OCI-LY7 (cell line): ENCODE measurements at regions not wholly inside any gene's neighbourhood (a gene's known extent, or its start where the extent isn't known, plus 50 kb on each side); places are given as distances from the start of the nearest gene placed in this dataset.

Experiments
- BruUV-seq: library from RNA; stranded (reverse); fragments of 400-500 nt; replicated peaks from 2 replicates; lab custom pipeline; 2021; lab: Mats Ljungman, UMichigan
- CTCF ChIA-PET: fragments of 300-600 bp; sonication (Branson Sonifier 250); formaldehyde crosslinking; loops from one replicate; lab custom pipeline; 2022; ENCODE audit warnings: antibody characterized with exemption; ENCODE audit not compliant: unreplicated experiment; lab: Charles Lee
- POLR2A ChIA-PET: fragments of 300-600 bp; sonication (Branson Sonifier 250); formaldehyde crosslinking; loops from one replicate; lab custom pipeline; 2022; ENCODE audit warnings: antibody characterized with exemption; lab: Charles Lee
- DNase-seq: peaks from one replicate; pipeline ENCODE4 v3.0.0-alpha.2; 2015; ENCODE audit warnings: low spot score
- H2AFZ ChIP-seq: fragments of 200-600 bp; sonication (generic), shearing (Covaris generic); 2 replicates; pipeline ENCODE4 v1.6.1; 2014; ENCODE audit warnings: mild to moderate bottlenecking, antibody characterized with exemption, low read length, moderate library complexity
- H3K27ac ChIP-seq: fragments of 200-600 bp; sonication (generic); 2 replicates; pipeline ENCODE4 v1.5.1; 2014; ENCODE audit warnings: mixed run types, low read depth, mild to moderate bottlenecking, moderate library complexity, low read length, inconsistent platforms; ENCODE audit not compliant: poor library complexity, severe bottlenecking
- H3K36me3 ChIP-seq: fragments of 200-600 bp; sonication (generic); 2 replicates; pipeline ENCODE4 v1.6.1; 2014; ENCODE audit warnings: mild to moderate bottlenecking, antibody characterized with exemption, low read length, moderate library complexity, mixed read lengths; ENCODE audit not compliant: insufficient read depth
- H3K4me1 ChIP-seq: fragments of 200-600 bp; sonication (generic); 2 replicates; pipeline ENCODE4 v1.5.1; 2014; ENCODE audit warnings: mild to moderate bottlenecking, low read length; ENCODE audit not compliant: insufficient read depth, poor library complexity, severe bottlenecking
- H3K4me2 ChIP-seq: fragments of 200-600 bp; sonication (generic); 2 replicates; pipeline ENCODE4 v1.6.1; 2014; ENCODE audit warnings: mild to moderate bottlenecking, low read length
- H3K4me3 ChIP-seq: fragments of 200-600 bp; sonication (generic); 2 replicates; pipeline ENCODE4 v1.5.1; 2014; ENCODE audit warnings: mild to moderate bottlenecking, low read depth, low read length; ENCODE audit not compliant: poor library complexity, severe bottlenecking
- H3K79me2 ChIP-seq: fragments of 200-600 bp; sonication (generic); 2 replicates; pipeline ENCODE4 v1.6.1; 2016; ENCODE audit warnings: low read depth, mild to moderate bottlenecking, low read length, moderate library complexity, mixed read lengths; ENCODE audit not compliant: insufficient read depth
- H3K9me2 ChIP-seq: fragments of 200-600 bp; sonication (generic); 2 replicates; pipeline ENCODE4 v1.6.1; 2016; ENCODE audit warnings: mild to moderate bottlenecking, low read length, mixed read lengths; ENCODE audit not compliant: insufficient read depth
- H3K9me3 ChIP-seq: fragments of 200-600 bp; sonication (generic); 2 replicates; pipeline ENCODE4 v1.6.1; 2014; ENCODE audit warnings: mild to moderate bottlenecking, mixed run types, low read length, mixed read lengths
- H4K20me1 ChIP-seq: fragments of 200-600 bp; sonication (generic); 2 replicates; pipeline ENCODE4 v1.6.1; 2014; ENCODE audit warnings: mild to moderate bottlenecking, antibody characterized with exemption, low read length, moderate library complexity, mixed read lengths; ENCODE audit not compliant: insufficient read depth
- EZH2phosphoT487 ChIP-seq: fragments of 200-600 bp; sonication (generic); IDR thresholded peaks from 2 replicates; pipeline ENCODE4 v1.6.1; 2018; ENCODE audit warnings: low read depth, borderline replicate concordance, mild to moderate bottlenecking, mixed run types, antibody characterized with exemption, low read length, moderate library complexity, mixed read lengths
- intact Hi-C: fragments of 100-400 bp; cut with micrococcal nuclease; formaldehyde crosslinking; loops from one replicate; pipeline ENCODE4 v1.10.0; 2022; ENCODE audit not compliant: unreplicated experiment
- TF ChIP-seq, protein P1 (sequence below): fragments of 200-600 bp; sonication (generic); conservative IDR thresholded peaks from 2 replicates; pipeline ENCODE4 v1.5.1; 2014; ENCODE audit warnings: mild to moderate bottlenecking, antibody characterized with exemption, low read length, moderate library complexity, mixed read lengths

DNA sequence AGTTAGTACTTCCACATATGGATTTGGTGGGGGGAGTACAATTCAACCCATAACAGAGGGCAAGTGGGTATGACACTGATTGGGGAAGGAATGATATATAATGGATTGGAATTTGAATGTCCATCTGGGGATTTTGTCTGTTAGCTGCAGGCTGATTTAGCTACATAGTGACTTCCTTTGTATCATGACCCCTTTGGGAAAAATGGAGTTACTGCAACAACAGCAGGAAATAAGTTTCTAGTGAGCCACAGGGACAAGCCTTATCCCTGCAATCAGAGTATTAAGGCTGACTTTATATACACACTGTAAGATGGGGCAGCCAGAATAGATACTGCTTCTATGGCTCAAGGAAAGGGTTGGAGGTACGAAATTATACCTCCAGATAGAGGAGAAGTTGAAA, 404.4 kb upstream of the MEIS1 start:
- CTCF ChIA-PET: no interaction called here
- intact Hi-C loops: no loop called here

GRCh38 chr2:66024391-66024790, 410.5 kb upstream of the MEIS1 start:
- BruUV-seq: no TSS peak
- Histone ChIP-seq H4K20me1 (no peaks in the 10 kb centered on the region), H3K79me2 (no peaks in the 10 kb centered on the region), H3K9me3 (no peaks in the 10 kb centered on the region), H3K4me2 (no peak overlapping the region), H2AFZ (no peak overlapping the region), H3K4me3 (no peak overlapping the region), H3K36me3 (no peaks in the 10 kb centered on the region), H3K27ac (no peak overlapping the region), H3K4me1 (no peaks in the 10 kb centered on the region), H3K9me2 (no peaks in the 10 kb centered on the region)
- TF ChIP-seq EZH2phosphoT487: no peak
- TF ChIP-seq, protein P1, sequence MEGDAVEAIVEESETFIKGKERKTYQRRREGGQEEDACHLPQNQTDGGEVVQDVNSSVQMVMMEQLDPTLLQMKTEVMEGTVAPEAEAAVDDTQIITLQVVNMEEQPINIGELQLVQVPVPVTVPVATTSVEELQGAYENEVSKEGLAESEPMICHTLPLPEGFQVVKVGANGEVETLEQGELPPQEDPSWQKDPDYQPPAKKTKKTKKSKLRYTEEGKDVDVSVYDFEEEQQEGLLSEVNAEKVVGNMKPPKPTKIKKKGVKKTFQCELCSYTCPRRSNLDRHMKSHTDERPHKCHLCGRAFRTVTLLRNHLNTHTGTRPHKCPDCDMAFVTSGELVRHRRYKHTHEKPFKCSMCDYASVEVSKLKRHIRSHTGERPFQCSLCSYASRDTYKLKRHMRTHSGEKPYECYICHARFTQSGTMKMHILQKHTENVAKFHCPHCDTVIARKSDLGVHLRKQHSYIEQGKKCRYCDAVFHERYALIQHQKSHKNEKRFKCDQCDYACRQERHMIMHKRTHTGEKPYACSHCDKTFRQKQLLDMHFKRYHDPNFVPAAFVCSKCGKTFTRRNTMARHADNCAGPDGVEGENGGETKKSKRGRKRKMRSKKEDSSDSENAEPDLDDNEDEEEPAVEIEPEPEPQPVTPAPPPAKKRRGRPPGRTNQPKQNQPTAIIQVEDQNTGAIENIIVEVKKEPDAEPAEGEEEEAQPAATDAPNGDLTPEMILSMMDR: no peak
- intact Hi-C loops: no loop called here
- DNase-seq: no peak
- ChIA-PET CTCF (no interaction called here), POLR2A (interaction anchor here (0.8 kb wide), 1 partner anchor 130 kb away, joined by 3 read pairs; no protein-coding TSS in a partner anchor)

More for the DNA sequence above, 404.4 kb upstream of the MEIS1 start:
- Histone ChIP-seq H3K36me3 (no peaks in the 10 kb centered on the region), H3K4me2 (no peak overlapping the region), H4K20me1 (no peaks in the 10 kb centered on the region), H3K9me3 (no peaks in the 10 kb centered on the region), H3K79me2 (no peaks in the 10 kb centered on the region), H3K27ac (no peak overlapping the region), H2AFZ (no peak overlapping the region), H3K4me1 (no peaks in the 10 kb centered on the region), H3K9me2 (no peaks in the 10 kb centered on the region), H3K4me3 (no peak overlapping the region)
- POLR2A ChIA-PET: interaction anchor here (0.7 kb wide), 1 partner anchor 107 kb away, joined by 3 read pairs; no protein-coding TSS in a partner anchor
- TF ChIP-seq EZH2phosphoT487: no peak
- TF ChIP-seq, protein P1: no peak
- BruUV-seq: no TSS peak
- DNase-seq: no peak

- Histone ChIP-seq H3K4me3 (no peak overlapping the region), H4K20me1 (no peaks in the 10 kb centered on the region), H2AFZ (no peak overlapping the region), H3K9me2 (no peaks in the 10 kb centered on the region), H3K36me3 (no peaks in the 10 kb centered on the region), H3K9me3 (no peaks in the 10 kb centered on the region), H3K4me2 (no peak overlapping the region), H3K79me2 (no peaks in the 10 kb centered on the region), H3K4me1 (no peaks in the 10 kb centered on the region), H3K27ac (no peak overlapping the region)
- DNase-seq: no peak
- no TSS peak for BruUV-seq
- TF ChIP-seq, protein P1: no peak
- no peak for TF ChIP-seq EZH2phosphoT487
- POLR2A ChIA-PET: interaction anchor here (0.6 kb wide), 1 partner anchor 1979 kb away, joined by 3 read pairs; no protein-coding TSS in a partner anchor
- CTCF ChIA-PET: no interaction called here
- intact Hi-C loops: no loop called here
These were observed 413.6 kb upstream of the MEIS1 start for GRCh38 chr2:66021296-66021695.
